SK-N-MC (cell line): ENCODE measurements at regions not wholly inside any gene's neighbourhood (a gene's known extent, or its start where the extent isn't known, plus 50 kb on each side); places are given as distances from the start of the nearest gene placed in this dataset.

Experiments
- EZH2 ChIP-seq: fragments of 200-600 bp; sonication (generic); IDR thresholded peaks from one replicate; pipeline ENCODE4 v1.6.1; 2017; ENCODE audit warnings: antibody characterized with exemption
- POLR2AphosphoS5 ChIP-seq: IDR thresholded peaks from 2 replicates; pipeline ENCODE4 v1.6.1; 2012; ENCODE audit warnings: mild to moderate bottlenecking, low read depth, low read length, borderline replicate concordance

- TF ChIP-seq POLR2AphosphoS5: no peak
- no peak for TF ChIP-seq EZH2
Observed at GRCh38 chr12:132396657-132397056, 67.3 kb upstream of the GALNT9 start.
